Fibroblast of skin of scalp (primary cell): ENCODE measurements at regions not wholly inside any gene's neighbourhood (a gene's known extent, or its start where the extent isn't known, plus 50 kb on each side); places are given as distances from the start of the nearest gene placed in this dataset.

ENCODE experiments used
- DNase-seq: peaks from one replicate; pipeline ENCODE4 v3.0.0-alpha.2; 2013

- DNase-seq: no peak
Observed at GRCh38 chr18:76115580-76115979, 379.5 kb downstream of the ZNF516 start.

GRCh38 chr18:76113101-76113500 lies 381.9 kb downstream of the ZNF516 start:
- DNase-seq: no peak

GRCh38 chr18:76102626-76103025 lies 392.4 kb downstream of the ZNF516 start:
- no peak for DNase-seq

GRCh38 chr18:76102156-76102555 lies 392.9 kb downstream of the ZNF516 start:
- DNase-seq: no peak

- no peak for DNase-seq
Observed at GRCh38 chr18:76099931-76100457, 395.0 kb downstream of the ZNF516 start.

- no peak for DNase-seq
Observed at GRCh38 chr18:76098674-76099411, 396.2 kb downstream of the ZNF516 start.

GRCh38 chr18:76081536-76081935 lies 413.5 kb downstream of the ZNF516 start:
- no peak for DNase-seq

GRCh38 chr18:76080430-76080829 lies 414.6 kb downstream of the ZNF516 start:
- no peak for DNase-seq

- no peak for DNase-seq
Observed at GRCh38 chr18:76075777-76076176, 419.3 kb downstream of the ZNF516 start.

GRCh38 chr18:76064998-76065397 lies 430.0 kb downstream of the ZNF516 start:
- no peak for DNase-seq

GRCh38 chr18:76058146-76058545 lies 436.9 kb downstream of the ZNF516 start:
- no peak for DNase-seq

- DNase-seq: no peak
Observed at GRCh38 chr18:76057386-76057785, 437.7 kb downstream of the ZNF516 start.

- DNase-seq: no peak
Observed at GRCh38 chr18:76056471-76057110, 438.5 kb downstream of the ZNF516 start.

- no peak for DNase-seq
Observed at GRCh38 chr18:76055578-76055977, 439.5 kb downstream of the ZNF516 start.

- DNase-seq: no peak
Observed at GRCh38 chr18:76055025-76055424, 440.0 kb downstream of the ZNF516 start.

GRCh38 chr18:76054156-76054555 lies 440.9 kb downstream of the ZNF516 start:
- DNase-seq: no peak

GRCh38 chr18:76053551-76053950 lies 441.5 kb downstream of the ZNF516 start:
- no peak for DNase-seq

GRCh38 chr18:76052227-76052595 lies 442.8 kb downstream of the ZNF516 start:
- no peak for DNase-seq

GRCh38 chr18:76051396-76052226 lies 443.4 kb downstream of the ZNF516 start:
- no peak for DNase-seq

GRCh38 chr18:76046221-76046620 lies 448.8 kb downstream of the ZNF516 start:
- DNase-seq: no peak

- no peak for DNase-seq
Observed at GRCh38 chr18:76042511-76042910, 452.5 kb downstream of the ZNF516 start.

- DNase-seq: no peak
Observed at GRCh38 chr18:76018210-76018609, 476.8 kb downstream of the ZNF516 start.

- DNase-seq: no peak
Observed at GRCh38 chr18:76013057-76013456, 482.0 kb downstream of the ZNF516 start.
